GM12878 (cell line): ENCODE measurements at regions not wholly inside any gene's neighbourhood (a gene's known extent, or its start where the extent isn't known, plus 50 kb on each side); places are given as distances from the start of the nearest gene placed in this dataset.

Source experiments
- CBX3 ChIP-seq: fragments of 200-600 bp; sonication (generic); IDR thresholded peaks from 2 replicates; pipeline ENCODE4 v1.6.1; 2016; ENCODE audit warnings: low read depth, borderline replicate concordance
- CREM ChIP-seq: IDR thresholded peaks from 2 replicates; pipeline ENCODE4 v1.6.1; 2014; ENCODE audit warnings: antibody characterized with exemption, low read depth
- FOS ChIP-seq: IDR thresholded peaks from 3 replicates; pipeline ENCODE4 v1.6.1; 2011; ENCODE audit warnings: borderline replicate concordance; ENCODE audit not compliant: insufficient read length; ENCODE audit errors: extremely low read depth
- GABPA ChIP-seq: IDR thresholded peaks from 2 replicates; pipeline ENCODE4 v1.6.1; 2014; ENCODE audit warnings: antibody characterized with exemption, low read depth, mild to moderate bottlenecking, inconsistent platforms
- HDAC6 ChIP-seq: fragments of 200-600 bp; sonication (generic); IDR thresholded peaks from one replicate; pipeline ENCODE4 v1.8.0; 2017; ENCODE audit warnings: antibody characterized with exemption; ENCODE audit not compliant: unreplicated experiment
- SMC3 ChIP-seq: IDR thresholded peaks from 2 replicates; pipeline ENCODE4 v1.6.1; 2011; ENCODE audit warnings: low read length, improper control_type of control experiment, borderline replicate concordance
- STAT1 ChIP-seq: fragments of 450-650 bp; conservative IDR thresholded peaks from 2 replicates; pipeline ENCODE4 v1.6.1; 2014; ENCODE audit warnings: antibody characterized with exemption, mild to moderate bottlenecking
- TF ChIP-seq, protein P1 (sequence below), 3 experiments: IDR thresholded peaks in 2 of 3; conservative IDR thresholded peaks in 1 of 3; 2 replicates each; pipeline ENCODE4 v1.5.1; 2011; ENCODE audit warnings: low read depth in 3 of 3, low read length in 3 of 3, mild to moderate bottlenecking in 3 of 3, control low read depth in 2 of 3, moderate library complexity in 2 of 3, inconsistent platforms in 1 of 3, mixed read lengths in 1 of 3; ENCODE audit not compliant: control insufficient read depth in 2 of 3, insufficient read depth in 1 of 3; ENCODE audit errors: extremely low read depth in 1 of 3
- TF ChIP-seq, protein P2 (sequence below): fragments of 450-650 bp; formaldehyde crosslinking; IDR thresholded peaks from 2 replicates; pipeline ENCODE4 v1.5.0; 2022; ENCODE audit warnings: mild to moderate bottlenecking, missing genetic modification characterization

DNA sequence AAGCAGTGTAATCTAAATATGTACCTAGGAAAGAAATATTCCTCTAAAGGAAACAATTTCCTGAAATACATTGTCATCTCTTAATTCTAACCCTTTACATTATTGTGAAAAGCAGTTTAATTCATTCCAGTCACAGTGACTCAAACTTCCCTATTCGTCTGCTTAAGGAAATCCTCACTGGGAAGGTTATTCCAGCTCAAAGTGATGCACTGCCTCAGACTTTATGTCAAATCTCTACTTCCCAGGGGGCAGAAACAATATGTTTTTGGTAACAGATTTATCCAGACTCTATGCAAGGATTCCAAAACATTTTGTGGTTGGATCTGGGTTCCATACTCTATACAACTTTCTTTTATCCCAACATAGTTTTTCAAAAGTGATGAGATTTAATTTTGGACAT, 145.2 kb downstream of the NTMT2 start:
- TF ChIP-seq HDAC6 (no peak), GABPA (no peak), FOS (no peak), CREM (no peak), STAT1 (no peak), SMC3 (no peak), CBX3 (no peak)
- TF ChIP-seq, protein P1, sequence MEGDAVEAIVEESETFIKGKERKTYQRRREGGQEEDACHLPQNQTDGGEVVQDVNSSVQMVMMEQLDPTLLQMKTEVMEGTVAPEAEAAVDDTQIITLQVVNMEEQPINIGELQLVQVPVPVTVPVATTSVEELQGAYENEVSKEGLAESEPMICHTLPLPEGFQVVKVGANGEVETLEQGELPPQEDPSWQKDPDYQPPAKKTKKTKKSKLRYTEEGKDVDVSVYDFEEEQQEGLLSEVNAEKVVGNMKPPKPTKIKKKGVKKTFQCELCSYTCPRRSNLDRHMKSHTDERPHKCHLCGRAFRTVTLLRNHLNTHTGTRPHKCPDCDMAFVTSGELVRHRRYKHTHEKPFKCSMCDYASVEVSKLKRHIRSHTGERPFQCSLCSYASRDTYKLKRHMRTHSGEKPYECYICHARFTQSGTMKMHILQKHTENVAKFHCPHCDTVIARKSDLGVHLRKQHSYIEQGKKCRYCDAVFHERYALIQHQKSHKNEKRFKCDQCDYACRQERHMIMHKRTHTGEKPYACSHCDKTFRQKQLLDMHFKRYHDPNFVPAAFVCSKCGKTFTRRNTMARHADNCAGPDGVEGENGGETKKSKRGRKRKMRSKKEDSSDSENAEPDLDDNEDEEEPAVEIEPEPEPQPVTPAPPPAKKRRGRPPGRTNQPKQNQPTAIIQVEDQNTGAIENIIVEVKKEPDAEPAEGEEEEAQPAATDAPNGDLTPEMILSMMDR (IDR thresholded peaks at IDR 0.05 in 2 of 3, conservative IDR thresholded peaks at IDR 0.05 in 1 of 3; ENCODE audit: control insufficient read depth in 2 of 3, extremely low read depth in 1 of 3, insufficient read depth in 1 of 3, low read depth in 3 of 3, low read length in 3 of 3), result no peak
- TF ChIP-seq, protein P2, sequence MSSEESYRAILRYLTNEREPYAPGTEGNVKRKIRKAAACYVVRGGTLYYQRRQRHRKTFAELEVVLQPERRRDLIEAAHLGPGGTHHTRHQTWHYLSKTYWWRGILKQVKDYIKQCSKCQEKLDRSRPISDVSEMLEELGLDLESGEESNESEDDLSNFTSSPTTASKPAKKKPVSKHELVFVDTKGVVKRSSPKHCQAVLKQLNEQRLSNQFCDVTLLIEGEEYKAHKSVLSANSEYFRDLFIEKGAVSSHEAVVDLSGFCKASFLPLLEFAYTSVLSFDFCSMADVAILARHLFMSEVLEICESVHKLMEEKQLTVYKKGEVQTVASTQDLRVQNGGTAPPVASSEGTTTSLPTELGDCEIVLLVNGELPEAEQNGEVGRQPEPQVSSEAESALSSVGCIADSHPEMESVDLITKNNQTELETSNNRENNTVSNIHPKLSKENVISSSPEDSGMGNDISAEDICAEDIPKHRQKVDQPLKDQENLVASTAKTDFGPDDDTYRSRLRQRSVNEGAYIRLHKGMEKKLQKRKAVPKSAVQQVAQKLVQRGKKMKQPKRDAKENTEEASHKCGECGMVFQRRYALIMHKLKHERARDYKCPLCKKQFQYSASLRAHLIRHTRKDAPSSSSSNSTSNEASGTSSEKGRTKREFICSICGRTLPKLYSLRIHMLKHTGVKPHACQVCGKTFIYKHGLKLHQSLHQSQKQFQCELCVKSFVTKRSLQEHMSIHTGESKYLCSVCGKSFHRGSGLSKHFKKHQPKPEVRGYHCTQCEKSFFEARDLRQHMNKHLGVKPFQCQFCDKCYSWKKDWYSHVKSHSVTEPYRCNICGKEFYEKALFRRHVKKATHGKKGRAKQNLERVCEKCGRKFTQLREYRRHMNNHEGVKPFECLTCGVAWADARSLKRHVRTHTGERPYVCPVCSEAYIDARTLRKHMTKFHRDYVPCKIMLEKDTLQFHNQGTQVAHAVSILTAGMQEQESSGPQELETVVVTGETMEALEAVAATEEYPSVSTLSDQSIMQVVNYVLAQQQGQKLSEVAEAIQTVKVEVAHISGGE (CRISPR knock-in tag), result no peak
